Activated naive CD8-positive, alpha-beta T cell treated with anti-CD3 and anti-CD28 coated beads for 36 hours (primary cell): ENCODE measurements at regions not wholly inside any gene's neighbourhood (a gene's known extent, or its start where the extent isn't known, plus 50 kb on each side); places are given as distances from the start of the nearest gene placed in this dataset.
"Not testable (repeated sequence)": the region's sequence is repeated elsewhere in the genome, so short reads cannot be mapped to it uniquely, and the experiment has no call there.

Source experiments
- DNase-seq: peaks from one replicate; pipeline ENCODE4 v3.0.0; 2021
- H3K27ac Mint-ChIP-seq: one replicate; pipeline ENCODE4 v1.8.0; 2022; ENCODE audit warnings: mild to moderate bottlenecking, moderate library complexity, mixed read lengths
- H3K27me3 Mint-ChIP-seq: one replicate; pipeline ENCODE4 v1.8.0; 2022; ENCODE audit warnings: mild to moderate bottlenecking, mixed read lengths
- H3K36me3 Mint-ChIP-seq: one replicate; pipeline ENCODE4 v1.8.0; 2021; ENCODE audit warnings: mild to moderate bottlenecking, mixed read lengths
- H3K4me1 Mint-ChIP-seq: one replicate; pipeline ENCODE4 v1.8.0; 2021; ENCODE audit warnings: mixed read lengths
- H3K4me3 Mint-ChIP-seq: one replicate; pipeline ENCODE4 v1.8.0; 2022; ENCODE audit warnings: mild to moderate bottlenecking, moderate library complexity, mixed read lengths
- H3K9me3 Mint-ChIP-seq: one replicate; pipeline ENCODE4 v1.8.0; 2022; ENCODE audit warnings: mixed read lengths

DNA sequence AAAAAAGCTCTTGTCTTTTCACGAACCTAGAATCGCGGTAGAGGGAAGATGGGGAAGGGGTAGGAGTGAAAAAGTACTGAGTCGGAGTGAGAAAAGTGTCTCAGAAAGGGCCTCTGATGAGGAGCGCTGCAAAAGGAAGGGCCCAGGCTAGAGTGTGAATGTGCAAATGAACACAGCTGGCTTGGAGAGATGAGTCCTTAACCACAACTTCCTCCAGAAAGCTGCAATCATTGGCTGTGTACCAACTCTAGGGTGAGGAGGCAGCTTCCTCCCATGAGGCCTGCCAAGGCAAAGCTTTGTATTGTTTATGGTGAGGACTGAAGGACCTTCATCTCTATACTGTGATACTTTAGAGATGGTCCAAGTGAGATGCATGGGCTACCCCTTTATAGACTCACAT, 566.9 kb upstream of the ANO5 start:
- DNase-seq, result no peak
- peaks cover 6% of the 10 kb centered on the region for H3K9me3 Mint-ChIP-seq
- no peaks in the 10 kb centered on the region for H3K27me3 Mint-ChIP-seq
- no peak overlapping the region for H3K27ac Mint-ChIP-seq
- no peak overlapping the region for H3K4me3 Mint-ChIP-seq
- H3K36me3 Mint-ChIP-seq, result no peaks in the 10 kb centered on the region
- H3K4me1 Mint-ChIP-seq, result no peaks in the 10 kb centered on the region

DNA sequence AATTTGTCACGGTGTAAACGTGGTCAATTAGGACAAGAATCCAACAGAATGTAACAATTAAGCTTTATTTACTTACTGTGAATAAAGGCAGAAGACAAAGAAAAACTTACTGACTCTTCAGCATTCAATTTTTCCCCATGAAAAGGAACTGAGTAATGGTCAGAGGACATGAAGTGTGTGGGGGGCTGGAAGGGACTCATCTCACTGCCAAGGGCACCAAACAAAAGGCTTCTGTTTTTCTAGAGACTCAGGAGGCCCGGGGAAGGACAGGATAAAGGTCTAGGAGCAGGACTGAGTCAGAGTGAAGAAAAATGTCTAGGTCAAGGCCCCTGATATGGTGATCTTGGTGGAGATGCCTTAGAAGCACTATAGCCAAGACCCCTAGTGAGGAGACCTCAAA, 564.2 kb upstream of the ANO5 start:
- Mint-ChIP-seq H3K27me3 (no peaks in the 10 kb centered on the region), H3K4me1 (no peaks in the 10 kb centered on the region), H3K27ac (no peak overlapping the region), H3K36me3 (no peaks in the 10 kb centered on the region), H3K4me3 (no peak overlapping the region), H3K9me3 (peaks cover 4% of the 10 kb centered on the region)
- no peak for DNase-seq

GRCh38 chr11:21630934-21631478, 561.9 kb upstream of the ANO5 start:
- no peaks in the 10 kb centered on the region for H3K4me1 Mint-ChIP-seq
- no peak overlapping the region for H3K27ac Mint-ChIP-seq
- no peaks in the 10 kb centered on the region for H3K36me3 Mint-ChIP-seq
- no peak overlapping the region for H3K4me3 Mint-ChIP-seq
- DNase-seq, result no peak
- H3K27me3 Mint-ChIP-seq, result no peaks in the 10 kb centered on the region
- peaks cover 2% of the 10 kb centered on the region for H3K9me3 Mint-ChIP-seq

GRCh38 chr11:21631991-21632390, 560.9 kb upstream of the ANO5 start:
- H3K27me3 Mint-ChIP-seq, result no peaks in the 10 kb centered on the region
- H3K36me3 Mint-ChIP-seq, result no peaks in the 10 kb centered on the region
- H3K27ac Mint-ChIP-seq, result no peak overlapping the region
- no peak for DNase-seq
- no peak overlapping the region for H3K4me3 Mint-ChIP-seq
- H3K4me1 Mint-ChIP-seq, result no peaks in the 10 kb centered on the region
- peaks cover 2% of the 10 kb centered on the region for H3K9me3 Mint-ChIP-seq

- Mint-ChIP-seq H3K9me3 (no peaks in the 10 kb centered on the region), H3K4me3 (no peak overlapping the region), H3K36me3 (no peaks in the 10 kb centered on the region), H3K4me1 (no peaks in the 10 kb centered on the region), H3K27me3 (no peaks in the 10 kb centered on the region), H3K27ac (no peak overlapping the region)
- DNase-seq, result no peak
These were observed 558.4 kb upstream of the ANO5 start for GRCh38 chr11:21634491-21634890.

DNA sequence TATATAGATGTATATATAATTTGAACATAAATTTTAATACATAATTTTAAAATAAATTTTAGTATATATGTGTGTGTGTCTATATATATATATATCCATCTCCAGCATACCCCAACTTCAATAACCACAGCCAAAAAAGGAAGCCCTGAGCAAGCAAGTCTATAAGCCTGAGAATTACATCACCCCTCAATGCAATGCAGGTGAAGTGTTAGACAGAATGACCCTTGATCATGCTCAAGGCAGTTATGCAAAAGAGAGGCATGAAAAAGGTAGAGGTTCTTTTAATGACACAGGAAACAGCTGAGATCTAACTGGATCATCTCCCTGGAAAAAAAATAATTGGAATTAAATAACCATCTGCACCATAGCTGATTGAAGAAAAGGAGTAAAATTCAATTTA, 557.9 kb upstream of the ANO5 start:
- Mint-ChIP-seq H3K27me3 (no peaks in the 10 kb centered on the region), H3K27ac (no peak overlapping the region), H3K36me3 (no peaks in the 10 kb centered on the region), H3K4me3 (no peak overlapping the region), H3K4me1 (no peaks in the 10 kb centered on the region), H3K9me3 (no peaks in the 10 kb centered on the region)
- DNase-seq, result no peak

DNA sequence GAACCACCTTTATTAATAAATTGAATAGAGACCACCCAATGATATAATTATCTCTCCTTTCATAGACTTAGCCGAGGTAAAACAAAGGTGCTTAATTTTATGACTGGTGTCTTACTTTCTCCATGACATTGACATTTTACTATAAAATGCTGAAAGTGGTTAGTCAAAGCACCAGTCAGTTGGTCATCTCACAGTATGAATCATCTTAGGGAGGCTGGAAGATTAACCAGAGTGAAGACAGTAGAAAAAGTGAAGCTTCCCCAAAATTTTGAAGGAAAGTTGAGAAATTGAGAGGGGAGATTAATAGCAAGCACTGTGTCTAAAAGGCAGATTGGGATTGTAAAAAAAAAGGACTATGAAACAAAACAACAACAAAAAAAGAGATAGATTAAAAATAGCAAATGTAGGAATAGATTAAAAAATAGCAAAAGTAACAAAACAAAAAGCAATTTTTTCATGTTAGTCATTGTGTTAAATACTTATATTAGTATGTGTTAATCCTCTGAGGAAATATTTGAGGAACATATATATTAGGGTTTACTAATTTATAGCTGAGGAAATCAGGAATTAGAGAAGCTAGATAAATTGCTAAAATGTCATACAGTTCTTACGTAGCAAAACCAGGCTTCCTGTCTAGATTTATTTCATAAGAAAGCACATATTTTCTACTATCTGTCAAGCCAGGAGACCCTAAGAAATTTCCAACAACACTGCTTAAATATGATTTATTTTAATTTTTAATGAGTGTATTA, 557.3 kb upstream of the ANO5 start:
- no peaks in the 10 kb centered on the region for H3K4me1 Mint-ChIP-seq

GRCh38 chr11:21636561-21636960, 556.3 kb upstream of the ANO5 start:
- H3K9me3 Mint-ChIP-seq, result no peaks in the 10 kb centered on the region
- H3K27ac Mint-ChIP-seq, result no peak overlapping the region
- H3K36me3 Mint-ChIP-seq, result no peaks in the 10 kb centered on the region
- H3K4me1 Mint-ChIP-seq, result no peaks in the 10 kb centered on the region
- no peak overlapping the region for H3K4me3 Mint-ChIP-seq
- H3K27me3 Mint-ChIP-seq, result no peaks in the 10 kb centered on the region
- DNase-seq, result no peak

More for the DNA sequence above, 557.3 kb upstream of the ANO5 start:
- Mint-ChIP-seq H3K9me3 (no peaks in the 10 kb centered on the region), H3K36me3 (no peaks in the 10 kb centered on the region), H3K27ac (no peak overlapping the region), H3K4me3 (no peak overlapping the region), H3K27me3 (no peaks in the 10 kb centered on the region)
- DNase-seq, result no peak

DNA sequence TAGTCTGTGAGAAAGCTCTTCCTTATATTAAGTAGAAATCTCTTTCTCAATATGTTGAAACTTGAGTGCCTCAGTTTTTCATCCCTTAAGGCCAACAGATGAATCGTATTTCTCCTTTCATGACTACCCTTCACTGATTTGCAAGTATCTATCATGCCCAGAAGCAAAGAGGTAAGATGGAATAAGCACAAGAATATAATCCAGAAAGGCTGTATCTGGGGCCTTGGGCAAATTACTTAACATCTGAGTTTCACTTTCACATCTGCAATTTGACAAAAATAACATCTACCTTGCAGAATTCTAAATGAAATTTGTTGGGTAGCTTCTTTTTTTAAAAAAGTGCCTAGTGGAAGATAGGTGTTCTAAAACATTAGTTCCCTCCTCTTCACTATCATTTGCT, 552.4 kb upstream of the ANO5 start:
- peaks cover 8% of the 10 kb centered on the region for H3K9me3 Mint-ChIP-seq
- H3K27ac Mint-ChIP-seq, result no peak overlapping the region
- H3K4me3 Mint-ChIP-seq, result no peak overlapping the region
- no peaks in the 10 kb centered on the region for H3K36me3 Mint-ChIP-seq
- no peak for DNase-seq
- H3K27me3 Mint-ChIP-seq, result no peaks in the 10 kb centered on the region
- H3K4me1 Mint-ChIP-seq, result no peaks in the 10 kb centered on the region

GRCh38 chr11:21641869-21642268, 551.0 kb upstream of the ANO5 start:
- Mint-ChIP-seq H3K27me3 (no peaks in the 10 kb centered on the region), H3K4me3 (no peak overlapping the region), H3K9me3 (peaks cover 8% of the 10 kb centered on the region)

GRCh38 chr11:21646351-21646750, 546.5 kb upstream of the ANO5 start:
- no peak for DNase-seq
- Mint-ChIP-seq H3K4me3 (no peak overlapping the region), H3K9me3 (peaks cover 8% of the 10 kb centered on the region), H3K4me1 (no peaks in the 10 kb centered on the region), H3K27ac (no peak overlapping the region), H3K36me3 (no peaks in the 10 kb centered on the region), H3K27me3 (no peaks in the 10 kb centered on the region)

More at GRCh38 chr11:21641869-21642268, 551.0 kb upstream of the ANO5 start:
- no peaks in the 10 kb centered on the region for H3K4me1 Mint-ChIP-seq
- H3K27ac Mint-ChIP-seq, result no peak overlapping the region
- no peak for DNase-seq
- no peaks in the 10 kb centered on the region for H3K36me3 Mint-ChIP-seq

DNA sequence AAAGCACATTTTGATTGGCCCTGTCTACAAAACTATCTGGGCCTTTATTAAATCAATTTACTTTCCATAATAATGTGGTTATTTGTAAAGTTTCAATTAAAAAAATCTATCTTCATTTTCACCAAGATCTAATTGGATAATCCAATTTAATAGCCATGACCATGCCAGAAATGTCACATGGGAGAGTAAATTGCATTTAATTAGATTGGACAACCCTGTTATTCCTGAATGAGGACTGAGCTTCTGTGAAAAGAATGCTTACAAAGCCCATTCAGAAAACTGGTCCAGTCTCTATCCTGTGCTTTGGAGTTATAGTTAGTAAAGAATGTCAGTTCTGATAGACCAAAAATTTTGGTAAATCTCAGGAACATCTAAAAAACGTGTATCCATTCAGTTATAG, 541.9 kb upstream of the ANO5 start:
- Mint-ChIP-seq H3K27me3 (no peaks in the 10 kb centered on the region), H3K4me3 (no peak overlapping the region), H3K27ac (no peak overlapping the region), H3K36me3 (no peaks in the 10 kb centered on the region), H3K9me3 (no peaks in the 10 kb centered on the region), H3K4me1 (no peaks in the 10 kb centered on the region)
- no peak for DNase-seq

DNA sequence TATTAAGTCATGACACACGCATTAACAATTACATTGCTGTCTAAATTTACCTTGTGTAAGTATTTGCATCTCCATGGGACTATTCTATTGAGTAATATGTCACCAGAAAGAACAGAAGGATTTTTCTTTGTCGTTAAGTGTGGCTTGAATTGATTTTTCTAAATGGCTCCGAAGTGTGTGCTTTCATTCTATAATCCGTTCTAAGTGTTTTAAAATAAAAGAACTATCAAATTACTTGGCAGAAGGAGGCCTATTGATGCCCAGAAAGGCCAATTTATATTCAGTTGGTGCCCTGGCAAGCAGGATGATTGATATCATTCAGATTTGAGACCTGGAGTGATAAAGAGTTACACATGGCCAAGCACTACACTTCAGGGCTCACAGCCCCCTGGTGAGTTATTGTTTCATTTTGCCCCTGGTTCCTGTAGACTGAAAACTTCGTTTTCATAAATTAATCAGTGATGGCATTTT, 538.9 kb upstream of the ANO5 start:
- H3K4me1 Mint-ChIP-seq, result no peaks in the 10 kb centered on the region
- H3K27me3 Mint-ChIP-seq, result no peaks in the 10 kb centered on the region
- no peak overlapping the region for H3K27ac Mint-ChIP-seq
- peaks cover 1% of the 10 kb centered on the region for H3K9me3 Mint-ChIP-seq
- no peak for DNase-seq
- no peak overlapping the region for H3K4me3 Mint-ChIP-seq
- H3K36me3 Mint-ChIP-seq, result no peaks in the 10 kb centered on the region

DNA sequence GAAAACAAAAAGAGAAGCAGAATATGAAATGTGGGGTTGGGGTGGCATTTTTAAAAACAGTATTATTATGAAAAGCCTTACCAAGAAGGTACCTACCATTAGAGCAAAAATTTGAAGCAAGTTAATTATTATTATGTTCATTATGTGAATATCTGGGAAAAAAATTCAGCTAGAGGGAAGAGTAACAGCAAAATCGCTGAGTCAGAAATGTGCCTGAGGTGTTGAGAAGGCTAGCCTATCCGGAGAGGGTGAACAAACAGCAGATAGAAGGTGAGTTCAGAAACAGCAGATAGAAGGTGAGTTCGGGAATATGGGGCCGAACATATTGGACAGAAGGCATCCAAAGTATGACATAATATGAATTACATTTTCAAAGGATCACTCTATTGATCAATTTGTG, 536.8 kb upstream of the ANO5 start:
- Mint-ChIP-seq H3K4me3 (no peak overlapping the region), H3K27ac (no peak overlapping the region), H3K9me3 (peaks cover 3% of the 10 kb centered on the region), H3K4me1 (no peaks in the 10 kb centered on the region), H3K27me3 (no peaks in the 10 kb centered on the region), H3K36me3 (no peaks in the 10 kb centered on the region)
- DNase-seq, result no peak

DNA sequence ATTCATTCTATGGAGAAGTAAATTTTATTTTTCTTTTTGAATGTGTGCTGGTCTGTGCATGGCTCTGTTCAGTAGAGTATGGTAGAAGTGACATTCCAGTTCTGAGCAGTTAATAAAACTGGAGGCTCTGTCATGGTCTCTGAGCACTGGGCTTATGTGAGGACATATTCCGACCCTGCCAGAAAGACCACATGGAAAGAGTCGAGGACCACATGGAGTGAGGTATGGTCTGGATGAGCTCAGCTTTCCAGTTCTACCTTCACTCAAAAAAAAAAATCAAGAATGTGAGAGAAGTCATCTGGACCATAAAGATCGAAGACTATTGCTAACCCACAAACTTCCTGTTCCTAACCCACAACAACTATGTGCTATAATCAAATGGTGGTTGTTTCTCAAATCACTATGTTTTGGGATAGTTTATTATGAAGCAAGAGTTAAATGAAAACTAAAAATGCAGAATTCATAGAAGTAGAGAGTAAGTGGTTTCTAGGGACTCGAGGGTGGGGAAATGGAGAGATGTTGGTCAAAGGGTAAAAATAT, 534.2 kb upstream of the ANO5 start:
- no peaks in the 10 kb centered on the region for H3K4me1 Mint-ChIP-seq
- no peak overlapping the region for H3K4me3 Mint-ChIP-seq
- H3K36me3 Mint-ChIP-seq, result no peaks in the 10 kb centered on the region
- no peak for DNase-seq
- H3K27me3 Mint-ChIP-seq, result no peaks in the 10 kb centered on the region
- no peak overlapping the region for H3K27ac Mint-ChIP-seq
- H3K9me3 Mint-ChIP-seq, result peaks cover 3% of the 10 kb centered on the region

- H3K36me3 Mint-ChIP-seq, H3K4me1 Mint-ChIP-seq, H3K27me3 Mint-ChIP-seq, DNase-seq, H3K4me3 Mint-ChIP-seq, H3K9me3 Mint-ChIP-seq, H3K27ac Mint-ChIP-seq: not testable (repeated sequence)
These were observed 533.5 kb upstream of the ANO5 start for GRCh38 chr11:21659377-21659776.
